ENCODE measurements at regions not wholly inside any gene's neighbourhood (a gene's known extent, or its start where the extent isn't known, plus 50 kb on each side); places are given as distances from the start of the nearest gene placed in this dataset.
"Not testable (repeated sequence)": the region's sequence is repeated elsewhere in the genome, so short reads cannot be mapped to it uniquely, and the experiment has no call there.

DNA sequence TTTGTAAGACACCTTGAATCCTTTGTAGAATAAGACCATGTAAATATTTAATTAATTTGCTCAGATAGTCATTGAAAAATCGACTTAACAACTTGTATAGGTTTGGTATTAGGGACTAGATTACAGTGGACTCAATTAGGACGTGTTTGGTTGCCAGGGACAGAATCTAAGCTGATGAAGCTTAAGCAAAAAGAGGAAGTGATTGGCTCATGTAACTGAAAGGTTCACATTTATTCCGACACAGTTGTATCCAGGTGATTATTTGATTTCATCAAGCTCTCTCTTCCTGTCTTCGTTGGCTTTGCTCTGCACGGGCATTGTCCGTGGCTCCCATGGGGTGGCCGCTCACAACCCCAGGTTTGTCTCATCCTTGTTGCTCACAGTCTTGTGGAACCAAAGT, 146.4 kb downstream of the C11orf91 start:
- DNase-seq (ENCODE audit: low read depth): no peak

DNA sequence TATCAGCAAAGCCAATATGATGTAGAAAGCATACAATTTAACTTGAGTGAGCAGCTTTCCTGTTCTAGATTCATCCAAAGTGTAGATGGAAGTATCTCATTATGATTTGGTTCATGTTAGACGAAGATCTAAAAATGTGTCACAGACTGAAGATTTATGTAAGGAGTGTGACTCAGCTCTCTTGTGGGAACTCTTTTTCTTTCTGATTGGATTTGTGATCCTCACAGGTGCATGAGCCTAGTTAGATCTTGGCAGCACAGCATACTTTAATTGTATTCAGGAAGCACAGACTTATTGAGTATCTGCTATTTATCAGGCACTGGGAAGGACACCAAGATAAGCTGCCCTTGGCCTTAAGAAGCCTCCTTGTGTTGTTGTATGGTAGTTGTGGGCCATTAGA, 147.1 kb downstream of the C11orf91 start:
- DNase-seq (ENCODE audit: low read depth): no peak

DNA sequence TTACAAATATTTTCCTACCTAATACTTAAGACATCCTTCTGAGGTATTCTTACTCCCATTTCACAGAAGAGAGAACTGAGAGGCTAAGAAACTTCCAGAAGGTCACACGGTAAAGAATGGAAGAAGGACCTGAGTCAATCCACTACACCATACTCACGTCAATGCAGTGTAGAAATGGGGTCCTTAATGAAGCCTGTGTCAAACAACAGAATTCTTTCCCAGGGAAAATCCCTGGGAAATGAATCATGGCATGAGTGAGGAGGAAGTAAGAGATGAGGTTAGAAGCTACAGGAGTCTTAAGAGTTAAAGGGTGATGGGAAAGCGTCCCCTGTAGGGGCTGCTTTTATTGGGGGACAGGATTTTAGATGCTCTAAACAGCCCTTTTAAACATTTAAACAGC, 147.9 kb downstream of the C11orf91 start:
- DNase-seq (ENCODE audit: low read depth): no peak

GRCh38 chr11:33551051-33551450, 149.6 kb downstream of the C11orf91 start:
- no peak for DNase-seq (ENCODE audit: low read depth)

DNA sequence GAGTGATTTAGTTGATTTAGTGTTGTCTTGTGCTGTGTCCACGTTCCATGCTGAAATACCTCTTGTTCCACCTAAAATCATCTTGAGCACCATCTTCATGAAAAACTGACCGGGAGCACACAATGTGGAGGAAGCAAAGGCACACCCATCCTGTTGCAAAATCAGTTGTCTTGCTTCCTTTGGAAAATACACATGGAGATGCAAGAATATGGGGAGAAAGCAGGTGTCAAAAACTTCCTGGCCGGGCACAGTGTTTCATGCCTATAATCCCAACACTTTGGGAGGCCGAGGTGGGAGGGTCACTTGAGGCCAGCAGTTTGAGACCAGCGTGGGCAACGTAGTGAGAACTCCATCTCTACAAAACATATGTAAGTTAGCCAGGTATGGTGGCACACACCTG, 151.1 kb downstream of the C11orf91 start:
- DNase-seq (ENCODE audit: low read depth): no peak

DNA sequence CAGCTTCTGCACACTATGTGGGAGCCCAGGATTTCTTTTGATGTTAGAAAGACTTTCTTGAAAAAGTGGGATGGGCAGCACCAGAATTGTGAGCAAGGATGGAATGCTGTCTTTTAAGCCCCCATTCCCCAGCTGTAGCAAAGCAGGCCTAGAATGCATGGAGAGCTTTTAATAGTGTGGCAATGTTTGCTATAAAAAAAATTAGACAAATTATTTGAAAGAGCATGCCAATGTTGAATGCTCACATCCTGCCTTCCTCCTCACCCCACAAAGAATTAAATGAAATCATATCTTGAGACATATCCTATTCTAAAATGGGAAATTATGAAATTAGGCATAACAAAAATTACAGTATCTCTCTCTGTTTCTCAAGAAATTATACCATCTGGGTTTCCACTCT, 154.7 kb downstream of the C11orf91 start:
- no peak for DNase-seq (ENCODE audit: low read depth)

DNA sequence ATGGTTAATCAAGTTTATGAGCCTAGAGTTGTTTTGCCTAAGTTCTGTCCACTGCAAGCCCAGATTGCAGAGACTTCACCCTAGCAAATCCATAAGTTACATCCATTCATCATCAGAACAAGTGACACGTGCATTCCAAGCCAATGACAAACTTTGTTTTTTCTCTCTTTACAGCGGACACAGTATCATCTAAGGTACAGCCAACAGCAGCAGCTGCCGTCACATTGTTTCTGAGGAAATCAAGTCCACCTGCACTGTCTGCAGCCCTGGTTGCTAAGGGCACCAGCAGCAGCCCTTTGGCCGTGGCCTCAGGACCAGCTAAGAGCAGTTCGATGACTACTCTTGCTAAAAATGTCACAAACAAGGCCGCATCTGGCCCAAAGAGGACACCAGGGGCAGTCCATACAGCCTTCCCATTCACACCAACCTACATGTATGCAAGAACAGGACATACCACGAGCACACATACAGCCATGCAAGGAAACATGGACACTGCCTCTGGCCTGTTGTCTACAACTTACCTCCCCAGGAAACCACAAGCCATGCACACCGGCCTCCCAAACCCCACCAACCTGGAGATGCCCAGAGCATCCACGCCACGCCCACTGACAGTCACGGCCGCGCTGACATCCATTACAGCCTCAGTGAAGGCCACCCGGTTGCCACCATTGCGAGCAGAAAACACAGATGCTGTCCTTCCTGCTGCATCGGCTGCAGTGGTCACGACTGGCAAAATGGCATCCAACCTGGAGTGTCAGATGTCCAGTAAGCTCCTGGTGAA, 155.8 kb downstream of the C11orf91 start:
- no peak for DNase-seq (ENCODE audit: low read depth)

DNA sequence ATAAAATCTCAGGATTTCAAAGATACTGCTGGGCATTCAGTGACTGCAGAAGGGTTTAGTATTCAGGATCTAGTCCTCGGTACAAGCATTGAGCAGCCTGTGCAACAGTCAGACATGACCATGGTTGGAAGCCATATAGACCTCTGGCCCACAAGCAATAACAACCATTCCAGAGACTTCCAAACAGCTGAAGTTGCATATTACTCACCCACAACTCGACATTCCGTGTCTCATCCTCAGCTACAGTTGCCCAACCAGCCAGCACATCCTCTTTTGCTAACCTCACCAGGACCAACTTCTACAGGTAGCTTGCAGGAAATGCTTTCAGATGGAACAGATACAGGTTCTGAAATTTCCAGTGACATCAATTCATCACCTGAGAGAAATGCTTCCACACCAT, 156.8 kb downstream of the C11orf91 start:
- no peak for DNase-seq (ENCODE audit: low read depth)

DNA sequence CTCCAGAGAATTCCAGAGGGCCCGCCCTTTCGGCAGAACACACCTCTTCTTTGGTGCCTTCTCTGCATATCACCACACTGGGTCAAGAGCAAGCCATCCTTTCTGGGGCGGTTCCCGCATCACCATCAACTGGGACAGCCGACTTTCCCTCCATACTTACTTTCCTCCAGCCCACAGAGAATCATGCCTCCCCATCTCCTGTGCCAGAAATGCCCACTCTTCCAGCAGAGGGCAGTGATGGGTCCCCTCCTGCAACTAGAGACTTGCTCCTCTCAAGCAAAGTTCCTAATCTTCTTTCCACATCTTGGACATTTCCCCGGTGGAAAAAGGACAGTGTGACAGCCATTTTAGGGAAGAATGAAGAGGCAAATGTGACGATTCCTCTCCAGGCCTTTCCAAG, 157.7 kb downstream of the C11orf91 start:
- DNase-seq (ENCODE audit: low read depth): no peak

DNA sequence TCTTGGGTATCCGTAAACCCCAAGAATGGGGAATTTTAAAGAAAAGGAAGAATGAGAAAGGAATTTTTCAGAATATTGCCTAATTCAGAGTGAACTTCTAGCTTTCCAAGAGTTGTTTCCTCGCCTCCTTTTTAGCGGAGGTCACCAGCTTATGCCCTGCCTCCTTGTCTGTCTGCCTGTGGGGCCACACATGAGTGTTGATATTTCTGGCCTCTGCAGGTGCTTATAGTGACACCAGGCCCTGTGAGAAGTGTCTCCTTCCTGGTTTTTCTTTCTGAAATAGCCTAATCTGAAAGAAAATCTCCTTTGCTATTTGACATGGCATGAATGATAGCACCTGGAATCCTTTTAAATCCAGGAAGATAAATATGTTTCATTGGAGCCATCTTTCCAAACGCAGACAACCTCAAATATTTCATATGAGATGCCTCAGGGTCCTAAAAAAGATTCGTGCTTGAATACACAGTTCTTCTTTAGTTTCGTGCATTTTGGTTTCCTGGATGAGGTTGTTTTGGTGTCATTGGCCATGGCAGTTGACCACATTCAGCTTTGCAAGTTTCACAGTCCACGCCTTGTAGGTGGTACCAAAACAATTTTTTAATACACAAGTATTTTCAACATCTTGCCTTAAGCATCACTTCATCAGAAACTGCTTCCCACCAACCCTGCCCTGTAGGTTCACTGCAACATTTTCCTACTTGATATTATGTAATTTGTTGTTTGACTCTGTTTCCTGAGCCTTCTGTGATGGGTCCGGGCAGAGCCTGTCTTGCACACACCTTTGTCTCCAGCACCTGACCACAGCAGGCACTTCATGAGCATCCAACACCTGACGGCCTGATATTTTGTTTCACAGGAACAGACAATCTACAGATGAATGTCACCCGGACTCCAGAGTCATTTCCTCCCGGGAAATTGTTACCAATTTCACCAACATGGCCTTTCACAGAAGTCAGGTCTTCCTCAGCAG, 159.4 kb downstream of the C11orf91 start:
- DNase-seq (ENCODE audit: low read depth): no peak

DNA sequence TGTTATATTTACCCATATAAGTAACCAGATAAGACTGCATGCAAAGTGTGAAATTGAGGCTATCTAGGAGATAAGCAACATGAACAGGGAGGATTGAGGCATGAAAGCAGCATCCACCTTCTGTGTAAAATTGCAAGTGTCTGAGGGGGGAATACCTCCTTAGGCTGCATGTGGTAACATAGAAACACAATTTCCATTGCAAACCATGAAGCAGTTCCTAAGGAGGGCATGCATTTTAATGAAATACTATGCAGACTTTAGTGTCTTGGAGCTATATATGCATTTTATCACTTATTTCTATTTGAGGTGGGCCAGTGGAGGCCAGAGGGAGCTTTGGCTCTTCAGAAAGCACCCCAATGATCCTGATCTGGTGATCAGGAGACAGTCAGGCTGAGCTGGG, 160.2 kb downstream of the C11orf91 start:
- no peak for DNase-seq (ENCODE audit: low read depth)

DNA sequence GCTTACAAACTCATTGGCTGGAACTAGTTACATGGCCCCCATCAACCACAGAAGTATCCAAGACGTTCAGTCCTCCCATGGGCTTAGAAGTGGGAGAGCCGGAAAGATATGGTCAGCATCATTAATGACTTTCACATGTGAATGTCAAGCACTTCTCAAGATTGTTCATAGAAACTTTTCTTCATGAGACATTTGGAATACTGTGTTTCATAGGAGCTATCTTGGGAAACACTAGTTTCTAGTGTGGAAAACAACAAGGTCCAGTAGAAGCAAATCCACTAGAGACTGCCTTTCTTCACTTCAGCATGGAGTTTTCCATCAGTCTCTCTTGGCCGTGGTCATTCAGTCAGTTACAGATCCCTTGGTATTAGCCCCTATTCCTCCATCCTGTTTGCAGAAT, 160.9 kb downstream of the C11orf91 start:
- no peak for DNase-seq (ENCODE audit: low read depth)

DNA sequence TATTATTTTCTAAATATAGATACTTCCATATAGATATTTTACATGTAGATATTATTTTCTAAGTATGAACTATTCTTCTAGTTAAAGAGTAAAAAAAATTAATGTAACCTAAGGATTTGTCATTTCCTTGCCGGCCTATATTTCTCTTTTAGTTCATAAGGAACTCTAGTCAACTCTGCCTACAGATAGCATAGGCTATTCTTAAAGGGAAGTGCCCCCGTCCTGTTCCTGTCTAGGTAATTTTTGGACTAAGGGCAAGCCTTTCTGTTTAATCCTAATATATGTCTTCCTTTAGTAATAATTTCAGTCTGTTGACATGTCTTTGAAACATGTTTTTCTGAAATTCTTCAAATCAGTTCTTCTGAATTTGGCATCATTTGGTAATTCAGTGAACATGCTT, 161.9 kb downstream of the C11orf91 start:
- DNase-seq (ENCODE audit: low read depth): no peak

DNA sequence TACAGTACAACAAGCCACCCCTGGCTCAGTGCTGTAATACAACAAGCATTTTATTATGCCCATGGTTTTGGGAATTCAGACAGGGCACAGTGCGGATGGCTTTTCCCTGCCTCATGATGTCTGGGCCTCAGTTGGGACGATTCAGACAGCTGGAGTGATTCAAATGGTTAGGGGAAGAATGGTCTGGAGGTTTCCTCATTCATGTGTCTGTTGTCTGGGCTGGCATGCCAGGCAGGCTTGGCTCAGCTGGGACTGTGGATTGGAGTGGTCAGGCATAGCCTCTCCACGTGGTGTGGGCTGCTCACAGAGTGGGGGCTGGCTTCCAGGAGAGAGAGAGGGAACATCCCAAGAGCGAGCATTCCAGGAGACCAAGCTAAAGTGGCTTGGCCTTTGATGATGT, 164.4 kb downstream of the C11orf91 start:
- DNase-seq (ENCODE audit: low read depth): no peak

DNA sequence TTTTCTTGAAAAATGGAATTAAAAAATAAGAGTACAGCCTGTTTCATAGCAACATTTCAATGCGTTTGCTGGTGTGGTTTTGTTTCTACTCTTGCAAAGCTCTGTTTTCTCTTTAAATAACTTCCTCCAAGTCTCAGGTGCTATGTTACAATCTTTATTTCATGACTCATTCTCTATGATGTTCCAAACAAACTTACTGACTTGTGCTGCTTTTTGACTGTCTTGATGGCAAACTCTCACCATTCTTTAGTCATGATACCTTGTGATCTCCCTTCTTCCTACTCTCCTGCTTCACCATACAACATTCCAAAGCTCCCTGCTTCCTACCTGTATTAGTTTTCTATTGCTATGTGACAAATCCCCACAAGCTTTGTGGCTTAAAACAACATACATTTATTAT, 166.1 kb downstream of the C11orf91 start:
- no peak for DNase-seq (ENCODE audit: low read depth)

DNA sequence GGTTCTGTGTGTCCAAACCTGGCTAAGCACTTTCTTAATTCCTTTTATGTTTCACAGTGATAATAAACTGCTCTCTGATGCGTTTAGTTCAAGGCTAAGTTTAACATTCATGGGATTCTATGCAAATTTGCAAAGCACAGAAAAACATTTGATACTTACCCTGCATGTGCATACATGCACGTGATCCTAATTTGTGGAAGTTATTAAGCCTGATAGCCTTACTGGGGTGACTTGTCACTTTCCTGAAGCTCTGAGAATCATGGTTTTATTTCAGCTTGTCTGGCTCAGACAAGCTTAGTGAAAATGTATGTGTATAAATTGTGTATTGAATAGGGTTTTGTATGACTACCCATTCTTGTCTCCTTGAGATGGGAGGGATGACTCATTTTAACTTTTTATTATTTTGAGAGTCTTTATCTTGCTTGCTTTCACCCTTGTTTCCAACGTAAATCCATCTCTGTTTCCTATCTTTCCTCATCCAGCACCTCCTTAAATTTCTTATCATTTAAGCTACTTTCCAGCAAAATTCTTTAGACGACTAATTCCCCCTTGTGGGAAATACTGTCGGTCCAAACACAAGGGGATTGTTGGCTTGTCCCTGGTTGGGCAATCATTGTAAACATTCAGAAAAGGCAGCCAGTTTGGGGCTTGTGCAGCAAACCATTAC, 167.1 kb downstream of the C11orf91 start:
- DNase-seq (ENCODE audit: low read depth): no peak

DNA sequence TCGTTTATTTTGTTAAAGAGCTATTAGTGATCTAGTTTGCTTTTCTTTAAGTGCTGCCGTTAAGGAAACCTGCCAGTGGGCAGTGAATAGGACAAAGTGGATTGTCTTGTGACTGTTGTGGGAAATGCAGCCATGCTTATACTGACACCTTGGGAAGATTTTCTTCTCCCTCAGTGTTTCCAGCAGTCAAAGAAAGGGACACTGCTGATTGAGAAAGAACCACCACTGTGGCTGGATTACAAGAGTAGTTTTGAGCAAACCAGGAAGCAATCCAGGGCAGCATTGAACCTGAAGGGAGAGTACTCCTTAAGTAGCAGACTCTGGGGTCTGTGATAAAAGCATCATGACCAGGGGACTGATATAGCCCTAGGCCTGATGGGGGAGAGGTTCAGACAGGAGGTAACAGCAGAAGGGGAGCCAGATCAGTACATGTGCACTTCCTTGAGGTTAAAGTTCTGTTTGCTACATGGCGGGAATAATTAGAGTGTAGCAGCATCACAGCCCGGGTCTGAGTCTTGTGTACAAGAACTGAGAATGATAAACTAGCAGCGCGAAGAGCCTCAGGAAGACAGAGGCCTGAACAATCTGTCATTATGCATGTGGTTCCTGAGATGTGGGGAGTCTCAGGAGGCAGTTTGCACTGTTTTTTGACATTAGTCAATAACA, 167.8 kb downstream of the C11orf91 start:
- DNase-seq (ENCODE audit: low read depth): no peak

DNA sequence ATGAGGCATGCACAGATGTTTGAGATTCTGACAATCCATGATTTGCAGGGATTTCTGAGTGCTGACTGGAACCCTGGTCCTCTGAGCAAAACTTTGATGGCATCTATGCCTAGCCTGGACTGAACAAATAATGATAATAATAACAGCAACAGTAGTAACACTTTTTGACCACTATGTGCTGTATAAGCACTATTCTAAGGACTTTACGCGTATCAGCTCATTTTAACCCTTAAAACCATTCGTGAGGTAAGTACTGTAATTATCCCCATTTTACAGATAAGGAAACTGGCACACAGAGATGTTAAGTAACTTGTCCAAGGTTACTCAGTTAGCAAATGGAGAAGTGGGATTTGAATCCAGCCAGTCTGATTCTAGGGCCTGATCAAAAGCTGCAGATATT, 168.4 kb downstream of the C11orf91 start:
- DNase-seq (ENCODE audit: low read depth): no peak

- no peak for DNase-seq (ENCODE audit: low read depth)
Observed at GRCh38 chr11:33531743-33532181, 168.9 kb downstream of the C11orf91 start.

DNA sequence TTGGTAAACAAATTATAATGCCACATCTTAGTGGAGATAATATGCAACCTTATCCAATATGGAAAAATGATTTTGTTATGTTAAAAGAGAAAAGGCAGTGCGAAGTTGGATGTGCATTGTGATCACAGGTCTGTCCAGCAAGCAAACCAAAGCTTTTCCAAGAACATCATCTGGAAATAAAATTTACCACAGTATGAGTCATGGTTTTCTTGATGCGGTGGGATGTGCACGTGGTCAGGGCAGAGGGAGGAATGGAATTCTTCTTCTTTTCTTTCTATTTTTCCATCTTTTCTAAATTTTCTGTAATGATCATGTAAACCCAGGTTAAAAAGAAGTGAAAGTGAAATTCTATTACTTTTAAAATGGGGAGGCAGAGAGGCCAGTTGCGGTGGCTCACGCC, 169.8 kb downstream of the C11orf91 start:
- DNase-seq (ENCODE audit: low read depth): no peak

DNA sequence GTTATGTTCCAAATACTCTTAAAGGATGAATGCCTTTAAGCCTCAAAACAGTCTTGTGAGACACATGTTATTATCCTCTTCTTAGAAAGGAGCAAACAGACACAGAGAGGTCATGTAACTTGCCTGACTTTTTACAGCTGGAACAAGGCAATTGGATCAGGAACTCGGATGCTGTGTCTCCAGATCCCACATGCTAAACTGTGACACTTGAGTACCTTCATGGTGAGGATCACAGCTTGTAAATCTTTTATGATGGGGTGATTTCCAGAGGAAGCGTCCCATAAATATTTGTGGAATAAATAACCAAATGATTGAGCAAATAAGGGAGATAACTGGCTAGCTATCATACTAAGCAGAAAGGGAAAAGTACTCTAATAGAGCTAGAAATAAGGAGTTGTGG, 171.2 kb downstream of the C11orf91 start:
- DNase-seq (ENCODE audit: low read depth): no peak

- not testable (repeated sequence) for DNase-seq (ENCODE audit: low read depth)
Observed at GRCh38 chr11:33527738-33528137, 172.9 kb downstream of the C11orf91 start.
